GM12873 (cell line): ENCODE measurements at regions not wholly inside any gene's neighbourhood (a gene's known extent, or its start where the extent isn't known, plus 50 kb on each side); places are given as distances from the start of the nearest gene placed in this dataset.

Source experiments
- TF ChIP-seq, protein P1 (sequence below): IDR thresholded peaks from 2 replicates; pipeline ENCODE4 v1.5.1; 2012; ENCODE audit warnings: low read depth, mild to moderate bottlenecking, moderate library complexity, low read length, control low read depth; ENCODE audit not compliant: insufficient read depth; ENCODE audit errors: missing control alignments

DNA sequence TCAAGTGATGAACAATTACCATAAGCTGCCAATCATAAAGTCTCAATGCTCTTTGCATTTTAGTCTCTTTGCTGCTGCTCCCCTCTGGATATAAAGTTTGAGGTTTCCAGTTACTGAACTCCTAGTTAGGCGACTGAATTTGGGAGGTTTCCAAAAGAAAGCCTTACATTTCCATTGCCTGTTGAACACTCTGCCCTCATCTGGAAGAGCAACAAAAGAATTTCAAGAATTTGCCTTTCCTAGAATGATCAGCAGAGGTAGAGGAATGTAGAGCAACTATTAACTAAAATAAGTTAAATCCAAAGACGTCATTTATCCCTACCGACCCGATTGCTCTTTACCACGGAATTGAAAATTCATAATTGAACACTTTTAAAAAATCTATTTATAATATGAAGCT lies 53.4 kb upstream of the PRICKLE2 start:
- TF ChIP-seq, protein P1, sequence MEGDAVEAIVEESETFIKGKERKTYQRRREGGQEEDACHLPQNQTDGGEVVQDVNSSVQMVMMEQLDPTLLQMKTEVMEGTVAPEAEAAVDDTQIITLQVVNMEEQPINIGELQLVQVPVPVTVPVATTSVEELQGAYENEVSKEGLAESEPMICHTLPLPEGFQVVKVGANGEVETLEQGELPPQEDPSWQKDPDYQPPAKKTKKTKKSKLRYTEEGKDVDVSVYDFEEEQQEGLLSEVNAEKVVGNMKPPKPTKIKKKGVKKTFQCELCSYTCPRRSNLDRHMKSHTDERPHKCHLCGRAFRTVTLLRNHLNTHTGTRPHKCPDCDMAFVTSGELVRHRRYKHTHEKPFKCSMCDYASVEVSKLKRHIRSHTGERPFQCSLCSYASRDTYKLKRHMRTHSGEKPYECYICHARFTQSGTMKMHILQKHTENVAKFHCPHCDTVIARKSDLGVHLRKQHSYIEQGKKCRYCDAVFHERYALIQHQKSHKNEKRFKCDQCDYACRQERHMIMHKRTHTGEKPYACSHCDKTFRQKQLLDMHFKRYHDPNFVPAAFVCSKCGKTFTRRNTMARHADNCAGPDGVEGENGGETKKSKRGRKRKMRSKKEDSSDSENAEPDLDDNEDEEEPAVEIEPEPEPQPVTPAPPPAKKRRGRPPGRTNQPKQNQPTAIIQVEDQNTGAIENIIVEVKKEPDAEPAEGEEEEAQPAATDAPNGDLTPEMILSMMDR: no peak

DNA sequence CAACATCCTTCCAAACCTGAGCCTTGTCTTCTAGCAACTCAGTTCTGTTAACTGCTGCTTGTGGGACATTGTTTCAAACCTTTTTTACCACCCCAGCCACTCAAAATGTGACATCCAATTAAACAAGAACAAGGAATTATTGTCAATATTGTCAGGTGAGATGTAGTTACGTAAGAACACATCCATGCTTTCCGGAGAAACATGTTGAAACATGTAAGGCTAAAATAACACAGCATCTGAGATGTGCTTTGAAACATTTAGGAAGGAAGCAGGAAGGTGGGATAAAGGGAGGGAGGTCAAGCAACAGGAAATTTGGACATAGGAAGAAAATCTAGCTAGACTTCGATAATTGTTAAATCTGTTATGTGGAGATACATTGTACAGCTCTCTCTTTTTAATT lies 50.9 kb upstream of the PRICKLE2 start:
- TF ChIP-seq, protein P1: no peak
